GM19035 (cell line): ENCODE measurements at regions not wholly inside any gene's neighbourhood (a gene's known extent, or its start where the extent isn't known, plus 50 kb on each side); places are given as distances from the start of the nearest gene placed in this dataset.
"Not testable (repeated sequence)": the region's sequence is repeated elsewhere in the genome, so short reads cannot be mapped to it uniquely, and the experiment has no call there.

Experiments used
- ATAC-seq: cut with Tn5 transposase; IDR thresholded peaks from one replicate; pipeline ENCODE4 v1.9.1; 2021; ENCODE audit not compliant: unreplicated experiment

GRCh38 chr5:72693546-72694205 is 122.8 kb upstream of the TNPO1 start:
- no peak for ATAC-seq

- no peak for ATAC-seq
These were observed 123.6 kb upstream of the TNPO1 start for GRCh38 chr5:72692651-72693442.

- ATAC-seq: no peak
These were observed 124.2 kb upstream of the TNPO1 start for GRCh38 chr5:72692231-72692637.

DNA sequence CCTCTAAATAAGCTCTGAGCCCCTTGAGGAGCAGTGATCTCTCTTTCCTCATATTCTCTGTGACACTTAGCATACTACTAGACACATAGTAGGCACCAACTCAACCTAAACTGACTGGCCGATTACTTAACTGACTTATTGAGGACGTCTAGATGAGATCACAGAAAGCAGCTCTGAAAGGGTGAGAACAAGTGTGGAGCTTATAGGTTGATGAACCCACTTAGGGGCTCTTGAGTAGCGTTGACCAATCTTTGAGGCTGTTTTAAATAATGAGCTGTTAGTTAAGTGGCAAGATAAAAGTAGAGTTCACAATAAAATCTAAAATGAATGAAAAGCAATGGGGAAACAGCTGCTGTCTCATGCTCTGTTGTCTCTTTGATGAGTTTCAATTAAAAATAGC is 124.7 kb upstream of the TNPO1 start:
- no peak for ATAC-seq

GRCh38 chr5:72688916-72689315 is 127.5 kb upstream of the TNPO1 start:
- ATAC-seq: no peak

DNA sequence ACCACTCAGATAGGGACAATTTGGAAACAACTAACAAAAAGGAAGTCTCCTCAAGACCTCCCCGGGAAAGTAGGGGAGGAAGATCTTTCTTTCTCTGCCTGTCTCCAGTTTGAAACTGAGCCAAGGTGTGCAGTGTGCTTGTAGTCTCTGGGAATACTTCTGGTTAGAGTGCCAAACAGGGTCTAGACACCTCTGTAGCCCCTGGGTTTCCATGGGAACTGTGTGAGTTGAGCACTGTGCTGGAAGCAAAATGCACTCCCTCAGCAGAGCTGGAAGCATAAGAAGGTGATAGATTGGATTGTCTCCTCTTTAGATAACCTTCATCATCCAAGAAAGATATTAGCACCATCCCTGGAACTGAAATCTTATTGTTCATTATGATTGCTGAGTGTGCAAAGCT is 129.2 kb upstream of the TNPO1 start:
- ATAC-seq: no peak

DNA sequence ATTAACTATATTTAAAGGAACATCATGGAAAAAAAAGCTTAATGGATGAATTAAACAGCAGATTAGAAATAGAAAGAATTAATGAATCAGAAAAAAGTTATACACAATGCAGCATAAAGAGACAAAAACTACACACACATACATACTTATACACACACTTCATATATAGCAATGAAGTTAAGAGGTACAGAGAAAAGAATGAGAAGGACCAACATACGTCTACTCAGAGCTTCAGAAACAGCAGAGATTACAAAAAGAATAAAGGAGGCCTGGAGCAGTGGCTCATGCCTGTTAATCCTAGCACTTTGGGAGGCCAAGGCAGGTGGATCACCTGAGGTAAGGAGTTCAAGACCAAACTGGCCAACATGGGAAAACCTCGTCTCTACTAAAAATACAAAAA is 133.9 kb upstream of the TNPO1 start:
- no peak for ATAC-seq

- ATAC-seq: no peak
These were observed 134.7 kb upstream of the TNPO1 start for GRCh38 chr5:72681781-72682180.

DNA sequence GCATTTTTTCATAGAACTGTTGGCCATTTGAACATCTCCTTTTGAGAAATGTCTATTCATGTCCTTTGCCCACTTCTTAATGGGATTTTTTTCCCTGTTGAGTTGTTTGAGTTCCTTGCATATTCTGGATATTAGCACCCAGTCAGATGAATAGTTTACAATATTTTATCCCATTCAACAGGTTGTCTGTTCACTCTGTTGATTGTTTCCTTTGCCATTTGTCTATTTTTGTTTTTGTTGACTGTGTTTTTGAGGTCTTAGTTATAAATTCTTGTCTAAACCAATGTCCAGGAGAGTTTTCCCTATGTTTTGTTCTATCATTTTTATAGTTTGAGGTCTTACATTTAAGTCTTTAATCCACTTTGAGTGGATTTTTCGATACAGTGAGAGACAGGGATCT is 139.0 kb upstream of the TNPO1 start:
- ATAC-seq: no peak

DNA sequence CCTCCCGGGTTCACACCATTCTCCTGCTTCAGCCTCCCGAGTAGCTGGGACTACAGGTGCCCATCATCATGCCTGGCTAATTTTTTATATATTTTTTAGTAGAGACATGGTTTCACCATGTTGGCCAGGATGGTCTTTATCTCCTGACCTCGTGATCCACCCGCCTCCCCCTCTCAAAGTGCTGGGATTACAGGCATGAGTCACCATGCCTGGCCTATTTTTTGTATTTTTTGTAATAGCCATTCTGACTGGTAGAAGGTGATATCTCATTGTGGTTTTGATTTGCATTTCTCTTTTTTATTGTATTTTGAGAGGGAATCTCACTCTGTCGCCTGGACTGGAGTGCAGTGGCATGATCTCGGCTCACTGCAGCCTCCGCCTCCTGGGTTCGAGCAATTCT is 139.6 kb upstream of the TNPO1 start:
- ATAC-seq: not testable (repeated sequence)

DNA sequence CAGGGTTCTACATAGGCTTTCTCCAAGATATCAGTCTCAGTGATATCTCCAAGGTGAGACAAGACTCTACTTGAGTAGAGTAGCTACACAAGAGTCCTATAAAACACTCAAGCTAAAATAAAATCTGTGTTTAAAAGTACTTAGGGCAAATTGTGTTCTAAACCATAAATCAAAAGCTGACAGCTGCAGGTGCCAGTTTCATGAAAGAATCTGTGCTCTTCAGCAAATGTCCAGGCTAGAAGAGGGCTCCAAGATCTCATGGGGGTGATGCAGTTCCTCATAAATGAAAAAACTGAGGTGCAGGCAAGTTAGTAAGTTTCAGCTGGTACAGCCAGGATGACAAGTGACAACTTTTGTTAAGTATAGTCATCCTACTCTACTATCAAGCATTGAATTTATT is 142.8 kb upstream of the TNPO1 start:
- ATAC-seq: no peak

DNA sequence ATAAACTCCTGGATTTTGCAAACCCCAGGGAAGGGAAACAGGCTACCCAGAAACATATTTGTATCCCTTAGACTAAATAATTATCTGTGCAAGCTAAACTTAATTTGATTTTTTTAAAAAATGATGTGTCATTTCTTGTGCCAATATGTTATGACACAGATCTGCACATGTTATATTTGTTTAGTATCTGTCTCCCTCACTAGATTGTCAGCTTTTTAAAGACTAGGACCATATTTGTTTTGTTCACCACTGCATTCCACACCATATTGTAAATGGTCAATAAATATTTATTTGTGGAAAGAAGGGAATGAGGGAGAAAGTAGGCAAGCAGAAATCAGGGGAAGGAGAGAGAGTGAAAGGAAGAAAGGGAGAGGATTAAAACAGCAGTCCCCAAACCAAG is 143.3 kb upstream of the TNPO1 start:
- ATAC-seq: no peak

GRCh38 chr5:72667708-72668107 is 148.8 kb upstream of the TNPO1 start:
- no peak for ATAC-seq

- ATAC-seq: no peak
These were observed 153.5 kb upstream of the TNPO1 start for GRCh38 chr5:72662936-72663335.

DNA sequence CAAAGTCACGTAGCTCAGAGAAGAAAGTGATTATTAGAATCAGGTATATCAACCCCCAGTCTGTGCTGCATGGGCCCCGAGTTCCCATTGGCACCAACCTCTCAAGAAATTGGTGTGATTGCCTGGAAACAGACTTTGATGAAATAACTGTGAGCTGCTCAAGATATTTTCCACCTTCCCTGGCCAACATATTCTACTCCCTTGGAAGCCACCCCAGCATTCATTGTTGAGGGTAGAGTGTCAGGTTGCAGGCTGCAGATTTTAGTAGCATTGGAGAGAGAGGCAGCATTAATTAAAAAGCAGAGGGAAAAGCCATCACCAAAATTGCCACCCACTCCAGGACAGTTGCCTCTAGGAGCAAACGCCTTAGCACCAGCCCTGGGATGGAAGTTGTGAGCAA is 154.2 kb upstream of the TNPO1 start:
- no peak for ATAC-seq

DNA sequence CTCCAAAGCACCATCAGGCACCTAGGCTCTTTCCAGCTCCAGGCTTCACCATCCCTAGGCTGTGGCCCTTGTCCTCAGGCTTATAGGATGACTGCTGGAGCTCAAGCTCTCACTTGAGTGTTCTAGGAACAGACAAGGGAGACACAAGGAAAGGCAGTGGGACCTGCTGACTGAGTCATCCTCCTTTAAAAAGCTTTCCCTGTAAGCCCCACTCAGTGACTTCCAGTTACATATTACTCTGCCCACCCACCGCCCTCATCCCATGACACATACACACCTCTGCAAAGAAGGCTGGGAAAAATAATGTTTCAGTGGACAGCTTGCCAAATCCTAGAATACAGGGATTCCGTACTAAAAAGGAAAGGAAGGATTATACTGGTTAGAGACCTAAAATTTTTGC is 154.2 kb upstream of the ZNF366 start:
- no peak for ATAC-seq

GRCh38 chr5:72659726-72660125 is 152.5 kb upstream of the ZNF366 start:
- no peak for ATAC-seq

DNA sequence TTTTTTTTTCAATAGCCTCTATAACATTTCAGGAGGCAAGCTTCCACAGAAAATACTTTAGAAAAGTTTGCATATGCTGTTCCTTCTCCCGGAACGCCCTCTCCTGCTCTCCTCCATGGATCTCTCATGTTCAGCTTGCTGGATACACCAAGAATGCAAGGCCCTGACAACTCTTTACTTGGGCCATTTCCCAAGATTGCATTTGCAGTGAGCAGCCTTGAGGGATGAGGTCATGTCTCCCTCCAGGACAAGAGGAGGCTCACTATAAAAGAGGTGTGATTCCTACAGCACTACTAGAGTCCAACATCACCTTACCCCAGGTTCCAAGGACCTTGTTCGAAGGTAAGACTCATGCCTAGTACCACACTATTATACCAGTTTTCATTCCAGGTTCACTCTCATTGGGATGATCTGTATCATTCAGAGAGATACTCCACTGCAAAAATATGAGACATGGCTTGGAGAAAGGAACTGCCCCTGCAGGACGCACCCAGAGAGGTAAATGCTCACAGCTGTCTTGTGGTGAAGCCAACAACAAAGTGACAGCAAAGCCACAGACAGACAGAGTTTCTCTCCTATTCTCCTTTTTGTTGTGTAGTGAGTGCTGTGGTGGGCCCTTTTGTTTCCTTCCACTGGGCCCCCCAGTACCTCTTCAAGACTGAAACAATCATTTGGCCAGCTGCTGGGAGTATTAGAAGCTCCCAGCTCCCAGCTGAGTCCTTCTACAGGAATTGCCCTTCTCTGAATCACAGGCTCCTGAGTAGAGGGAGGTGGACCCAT is 151.7 kb upstream of the ZNF366 start:
- ATAC-seq: no peak

DNA sequence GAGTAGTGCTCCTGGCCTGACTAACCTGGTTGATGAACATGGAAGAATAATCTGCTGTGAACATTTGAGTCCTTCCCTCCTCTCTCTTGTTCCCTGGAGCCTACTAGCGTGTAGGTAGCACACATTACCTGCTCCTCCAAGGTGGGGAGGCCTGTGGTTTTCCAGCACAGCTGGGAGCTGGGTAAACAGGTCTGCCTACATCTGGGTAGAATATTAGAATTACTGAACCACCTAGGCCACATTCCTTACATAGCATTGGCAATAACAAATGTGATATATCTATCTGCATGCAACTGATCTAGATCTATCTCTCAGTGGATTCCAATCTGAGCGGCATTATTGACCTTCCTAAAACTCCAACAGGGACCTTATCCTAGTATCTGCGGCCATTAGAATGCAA is 151.0 kb upstream of the ZNF366 start:
- ATAC-seq: no peak

DNA sequence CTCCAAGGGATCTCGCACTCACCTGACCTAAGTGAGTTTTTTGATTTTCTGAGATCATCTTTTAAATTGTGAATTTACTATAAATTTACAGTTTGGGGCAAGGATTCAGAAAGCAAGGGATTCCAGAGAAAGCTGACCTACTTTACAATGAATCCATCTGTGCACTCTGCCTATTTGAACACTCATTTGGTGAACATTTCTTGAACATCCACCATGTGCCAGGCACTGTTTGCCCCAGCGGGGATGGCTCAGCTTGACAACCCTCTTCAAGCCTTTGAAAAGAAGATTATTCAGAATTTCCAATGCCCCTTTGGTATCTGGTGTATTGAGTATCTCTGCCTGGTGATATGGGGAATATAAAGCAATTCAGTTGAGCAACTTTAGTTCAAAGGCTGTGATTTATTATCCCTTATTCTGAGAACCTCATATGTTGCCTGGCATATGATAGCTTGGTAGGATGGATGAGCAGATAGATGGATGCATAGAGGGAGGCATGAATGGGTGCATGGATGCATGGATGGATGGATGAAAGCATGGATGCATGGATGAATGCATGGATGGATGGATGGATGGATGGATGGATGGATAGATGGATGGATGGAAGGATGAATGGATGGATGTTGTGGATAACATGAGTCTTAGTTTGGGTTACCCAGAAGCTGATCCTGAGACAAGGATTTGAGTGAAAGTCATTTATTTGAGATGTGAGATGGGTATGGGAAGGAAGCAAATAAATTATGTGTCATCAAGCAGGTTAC is 149.7 kb upstream of the ZNF366 start:
- ATAC-seq: no peak

DNA sequence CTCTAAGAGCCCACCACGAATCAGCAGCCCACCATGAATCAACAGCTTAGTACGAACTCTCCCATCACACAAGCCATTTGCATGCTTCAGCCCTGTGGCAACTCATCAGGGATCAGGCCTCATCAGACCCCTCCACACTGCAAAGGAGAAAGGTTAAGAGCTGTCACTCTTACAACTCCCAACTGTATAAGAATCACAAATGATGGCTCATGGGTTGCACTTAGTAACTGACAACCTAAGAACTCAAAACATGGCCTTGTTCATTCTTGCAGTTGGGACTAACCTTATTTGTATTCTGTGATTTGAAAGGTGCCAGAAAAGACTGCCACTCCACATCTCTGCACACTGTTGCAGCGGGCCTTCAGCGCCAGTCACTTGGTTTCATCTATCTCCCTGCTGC is 149.1 kb upstream of the ZNF366 start:
- no peak for ATAC-seq
